HUES48 (cell line): ENCODE measurements at regions not wholly inside any gene's neighbourhood (a gene's known extent, or its start where the extent isn't known, plus 50 kb on each side); places are given as distances from the start of the nearest gene placed in this dataset.

Source experiments
- H3K27ac ChIP-seq: one replicate; pipeline ENCODE4 v1.7.0; 2013; ENCODE audit warnings: low read depth, low read length, inconsistent platforms
- H3K27me3 ChIP-seq: 2 replicates; pipeline ENCODE4 v1.6.1; 2013; ENCODE audit warnings: mild to moderate bottlenecking, low read length; ENCODE audit not compliant: control insufficient read depth, insufficient read depth
- H3K36me3 ChIP-seq: 2 replicates; pipeline ENCODE4 v1.6.1; 2013; ENCODE audit warnings: low read length; ENCODE audit not compliant: control insufficient read depth, insufficient read depth
- H3K4me1 ChIP-seq: 2 replicates; pipeline ENCODE4 v1.6.1; 2013; ENCODE audit warnings: mild to moderate bottlenecking, low read length; ENCODE audit not compliant: control insufficient read depth, insufficient read depth
- H3K4me3 ChIP-seq: 2 replicates; pipeline ENCODE4 v1.5.1; 2013; ENCODE audit warnings: mild to moderate bottlenecking, low read depth, low read length
- H3K9ac ChIP-seq: 2 replicates; pipeline ENCODE4 v1.6.1; 2013; ENCODE audit warnings: mild to moderate bottlenecking, low read depth, low read length, moderate library complexity
- H3K9me3 ChIP-seq: 2 replicates; pipeline ENCODE4 v1.6.1; 2013; ENCODE audit warnings: low read length; ENCODE audit not compliant: control insufficient read depth, insufficient read depth

GRCh38 chr3:177524742-177525141 is 327.5 kb upstream of the TBL1XR1 start:
- peaks cover 11% of the 10 kb centered on the region for H3K4me1 ChIP-seq
- no peak overlapping the region for H3K9ac ChIP-seq
- H3K9me3 ChIP-seq, result no peaks in the 10 kb centered on the region
- no peak overlapping the region for H3K4me3 ChIP-seq
- no peak overlapping the region for H3K27ac ChIP-seq
- H3K27me3 ChIP-seq, result no peaks in the 10 kb centered on the region
- no peaks in the 10 kb centered on the region for H3K36me3 ChIP-seq

- Histone ChIP-seq H3K27me3 (no peaks in the 10 kb centered on the region), H3K9ac (no peak overlapping the region), H3K4me1 (peaks cover 11% of the 10 kb centered on the region), H3K9me3 (no peaks in the 10 kb centered on the region), H3K27ac (no peak overlapping the region), H3K36me3 (no peaks in the 10 kb centered on the region), H3K4me3 (no peak overlapping the region)
These were observed 328.1 kb upstream of the TBL1XR1 start for GRCh38 chr3:177525414-177525813.

GRCh38 chr3:177525987-177526712 is 328.9 kb upstream of the TBL1XR1 start:
- no peaks in the 10 kb centered on the region for H3K9me3 ChIP-seq
- no peak overlapping the region for H3K9ac ChIP-seq
- no peak overlapping the region for H3K4me3 ChIP-seq
- H3K36me3 ChIP-seq, result no peaks in the 10 kb centered on the region
- H3K4me1 ChIP-seq, result peaks cover 8% of the 10 kb centered on the region
- no peaks in the 10 kb centered on the region for H3K27me3 ChIP-seq
- no peak overlapping the region for H3K27ac ChIP-seq

GRCh38 chr3:177527182-177527581 is 329.9 kb upstream of the TBL1XR1 start:
- no peaks in the 10 kb centered on the region for H3K36me3 ChIP-seq
- H3K4me3 ChIP-seq, result no peak overlapping the region
- H3K9ac ChIP-seq, result no peak overlapping the region
- no peaks in the 10 kb centered on the region for H3K9me3 ChIP-seq
- H3K4me1 ChIP-seq, result no peaks in the 10 kb centered on the region
- no peaks in the 10 kb centered on the region for H3K27me3 ChIP-seq
- no peak overlapping the region for H3K27ac ChIP-seq

- Histone ChIP-seq H3K27me3 (no peaks in the 10 kb centered on the region), H3K4me1 (no peaks in the 10 kb centered on the region), H3K36me3 (no peaks in the 10 kb centered on the region), H3K4me3 (no peak overlapping the region), H3K27ac (no peak overlapping the region), H3K9me3 (no peaks in the 10 kb centered on the region), H3K9ac (no peak overlapping the region)
These were observed 331.2 kb upstream of the TBL1XR1 start for GRCh38 chr3:177528306-177529070.

GRCh38 chr3:177529071-177529550 is 331.8 kb upstream of the TBL1XR1 start:
- Histone ChIP-seq H3K36me3 (no peaks in the 10 kb centered on the region), H3K4me1 (no peaks in the 10 kb centered on the region), H3K4me3 (no peak overlapping the region), H3K27ac (no peak overlapping the region), H3K9me3 (no peaks in the 10 kb centered on the region), H3K9ac (no peak overlapping the region), H3K27me3 (no peaks in the 10 kb centered on the region)

- no peak overlapping the region for H3K27ac ChIP-seq
- no peaks in the 10 kb centered on the region for H3K27me3 ChIP-seq
- no peak overlapping the region for H3K4me3 ChIP-seq
- no peaks in the 10 kb centered on the region for H3K36me3 ChIP-seq
- no peaks in the 10 kb centered on the region for H3K9me3 ChIP-seq
- no peaks in the 10 kb centered on the region for H3K4me1 ChIP-seq
- H3K9ac ChIP-seq, result no peak overlapping the region
These were observed 332.5 kb upstream of the TBL1XR1 start for GRCh38 chr3:177529716-177530335.

- Histone ChIP-seq H3K27me3 (no peaks in the 10 kb centered on the region), H3K9me3 (no peaks in the 10 kb centered on the region), H3K4me1 (no peaks in the 10 kb centered on the region), H3K4me3 (no peak overlapping the region), H3K27ac (no peak overlapping the region), H3K36me3 (no peaks in the 10 kb centered on the region), H3K9ac (no peak overlapping the region)
These were observed 333.6 kb upstream of the TBL1XR1 start for GRCh38 chr3:177530908-177531307.

GRCh38 chr3:177536873-177537272 is 339.6 kb upstream of the TBL1XR1 start:
- H3K27me3 ChIP-seq, result no peaks in the 10 kb centered on the region
- peaks cover 32% of the 10 kb centered on the region for H3K4me1 ChIP-seq
- no peak overlapping the region for H3K9ac ChIP-seq
- H3K9me3 ChIP-seq, result no peaks in the 10 kb centered on the region
- H3K27ac ChIP-seq, result no peak overlapping the region
- no peaks in the 10 kb centered on the region for H3K36me3 ChIP-seq
- no peak overlapping the region for H3K4me3 ChIP-seq

GRCh38 chr3:177537612-177538011 is 340.3 kb upstream of the TBL1XR1 start:
- no peaks in the 10 kb centered on the region for H3K36me3 ChIP-seq
- H3K27ac ChIP-seq, result peak overlapping the region; percentile 33
- H3K9me3 ChIP-seq, result no peaks in the 10 kb centered on the region
- no peak overlapping the region for H3K4me3 ChIP-seq
- peaks cover 34% of the 10 kb centered on the region for H3K4me1 ChIP-seq
- no peak overlapping the region for H3K9ac ChIP-seq
- H3K27me3 ChIP-seq, result no peaks in the 10 kb centered on the region
